ENCODE measurements at regions not wholly inside any gene's neighbourhood (a gene's known extent, or its start where the extent isn't known, plus 50 kb on each side); places are given as distances from the start of the nearest gene placed in this dataset.
"Not testable (repeated sequence)": the region's sequence is repeated elsewhere in the genome, so short reads cannot be mapped to it uniquely, and the experiment has no call there.

- TF ChIP-seq CTCF, POLR2A, EP300 (IDR thresholded peaks at IDR 0.05): not testable (repeated sequence)
Observed at GRCh38 chr5:88014984-88015383, 253.7 kb downstream of the TMEM161B start.

Measured in sigmoid colon (tissue), 4 donors.